Adrenal gland (tissue), 9 donors: ENCODE measurements at regions not wholly inside any gene's neighbourhood (a gene's known extent, or its start where the extent isn't known, plus 50 kb on each side); places are given as distances from the start of the nearest gene placed in this dataset.
"Not testable (repeated sequence)": the region's sequence is repeated elsewhere in the genome, so short reads cannot be mapped to it uniquely, and the experiment has no call there.

Experiments used
- DNase-seq, 7 donors: peaks; one replicate each; pipeline ENCODE4 v3.0.0-alpha.2; 2019 to 2020
- H3K27ac ChIP-seq, 5 donors: fragments of 200-600 bp; sonication (generic) in 4 of 5; 1 replicate in 3 of 5; 2 replicates in 2 of 5; pipeline versions ENCODE4 v1.5.1 to v1.8.0; 2016 to 2020; ENCODE audit warnings: mild to moderate bottlenecking in 1 of 5
- H3K27me3 ChIP-seq: fragments of 200-600 bp; 2 replicates; pipeline ENCODE4 v1.8.0; 2021
- H3K36me3 ChIP-seq, 2 donors: fragments of 200-600 bp; replicated peaks in 1 of 2; 1 replicate in 1 of 2; 2 replicates in 1 of 2; pipeline versions ENCODE4 v1.5.1 to v1.8.0; 2018 to 2022
- H3K4me1 ChIP-seq, 2 donors: fragments of 200-600 bp; replicated peaks in 1 of 2; 1 replicate in 1 of 2; 2 replicates in 1 of 2; pipeline versions ENCODE4 v1.5.1 to v1.8.0; 2018 to 2021
- H3K4me3 ChIP-seq, 4 donors: fragments of 200-600 bp; sonication (generic) in 3 of 4; one replicate each; pipeline ENCODE4 v1.5.1; 2016 to 2018
- H3K9me3 ChIP-seq, 3 donors: fragments of 200-600 bp; sonication (generic) in 1 of 3; replicated peaks in 1 of 3; 1 replicate in 2 of 3; 2 replicates in 1 of 3; pipeline versions ENCODE4 v1.5.1 to v1.8.0; 2016 to 2021
- POLR2A ChIP-seq, 2 donors: fragments of 450-650 bp; IDR thresholded peaks; one replicate each; pipeline ENCODE4 v1.6.1; 2017; ENCODE audit warnings: antibody characterized with exemption in 2 of 2, mild to moderate bottlenecking in 2 of 2, moderate library complexity in 1 of 2
- WGBS, 4 donors: extraction: QIAGEN DNeasy Blood & Tissue Kit in 2 of 4; methylation state at CpG; one replicate each; pipeline versions ENCODE4 v1.1.5 to v1.1.7; 2013 to 2017; 5-methylcytosine and 5-hydroxymethylcytosine counted together
- intact Hi-C, 2 donors: fragments of 100-400 bp; cut with DNase I; formaldehyde crosslinking; loops; one replicate each; pipeline versions ENCODE4 v1.14.1 to v1.15.0; 2022 to 2023
- TF ChIP-seq, protein P1 (sequence below), 6 experiments: fragments of 450-650 bp in 4 of 6; fragments of 200-600 bp in 2 of 6; sonication (generic) in 1 of 6; IDR thresholded peaks; 1 replicate in 5 of 6; 2 replicates in 1 of 6; pipeline versions ENCODE4 v1.5.1 to v1.8.0; 2016 to 2021; ENCODE audit warnings: antibody characterized with exemption in 6 of 6, mild to moderate bottlenecking in 2 of 6, moderate library complexity in 1 of 6
- donor health status: healthy with polysubstance abuse.
- donor health status: Bipolar disorder and iron deficiency.
- donor health status: DM: yes; HTN: yes; CAD: no.
- donor health status: DM: no; HTN: no; CAD: no.
- donor health status: DM: no; HTN: no; CAD: no.

GRCh38 chr3:106530367-106530766, 661.6 kb upstream of the CBLB start:
- no peak for TF ChIP-seq POLR2A (IDR thresholded peaks at IDR 0.05)
- TF ChIP-seq, protein P1, sequence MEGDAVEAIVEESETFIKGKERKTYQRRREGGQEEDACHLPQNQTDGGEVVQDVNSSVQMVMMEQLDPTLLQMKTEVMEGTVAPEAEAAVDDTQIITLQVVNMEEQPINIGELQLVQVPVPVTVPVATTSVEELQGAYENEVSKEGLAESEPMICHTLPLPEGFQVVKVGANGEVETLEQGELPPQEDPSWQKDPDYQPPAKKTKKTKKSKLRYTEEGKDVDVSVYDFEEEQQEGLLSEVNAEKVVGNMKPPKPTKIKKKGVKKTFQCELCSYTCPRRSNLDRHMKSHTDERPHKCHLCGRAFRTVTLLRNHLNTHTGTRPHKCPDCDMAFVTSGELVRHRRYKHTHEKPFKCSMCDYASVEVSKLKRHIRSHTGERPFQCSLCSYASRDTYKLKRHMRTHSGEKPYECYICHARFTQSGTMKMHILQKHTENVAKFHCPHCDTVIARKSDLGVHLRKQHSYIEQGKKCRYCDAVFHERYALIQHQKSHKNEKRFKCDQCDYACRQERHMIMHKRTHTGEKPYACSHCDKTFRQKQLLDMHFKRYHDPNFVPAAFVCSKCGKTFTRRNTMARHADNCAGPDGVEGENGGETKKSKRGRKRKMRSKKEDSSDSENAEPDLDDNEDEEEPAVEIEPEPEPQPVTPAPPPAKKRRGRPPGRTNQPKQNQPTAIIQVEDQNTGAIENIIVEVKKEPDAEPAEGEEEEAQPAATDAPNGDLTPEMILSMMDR (IDR thresholded peaks at IDR 0.05): no peak
- DNase-seq: no peak
- intact Hi-C loops: no loop called here
- H3K4me1 ChIP-seq: no peaks in the 10 kb centered on the region
- no peak overlapping the region for H3K4me3 ChIP-seq
- H3K27me3 ChIP-seq: no peaks in the 10 kb centered on the region
- 70 to 85% (median 79%) methylated on average over 1 of the region's 1 CpG for WGBS, 4 donors
- H3K36me3 ChIP-seq: no peaks in the 10 kb centered on the region
- H3K27ac ChIP-seq: no peak overlapping the region
- no peaks in the 10 kb centered on the region for H3K9me3 ChIP-seq

- H3K27ac ChIP-seq, H3K27me3 ChIP-seq, H3K36me3 ChIP-seq, DNase-seq, H3K4me1 ChIP-seq, intact Hi-C loops, H3K9me3 ChIP-seq, H3K4me3 ChIP-seq: not testable (repeated sequence)
- WGBS, 4 donors: 76 to 82% (median 81%) methylated on average over 5 of the region's 5 CpGs
These were observed 663.0 kb upstream of the CBLB start for GRCh38 chr3:106531771-106532329.

DNA sequence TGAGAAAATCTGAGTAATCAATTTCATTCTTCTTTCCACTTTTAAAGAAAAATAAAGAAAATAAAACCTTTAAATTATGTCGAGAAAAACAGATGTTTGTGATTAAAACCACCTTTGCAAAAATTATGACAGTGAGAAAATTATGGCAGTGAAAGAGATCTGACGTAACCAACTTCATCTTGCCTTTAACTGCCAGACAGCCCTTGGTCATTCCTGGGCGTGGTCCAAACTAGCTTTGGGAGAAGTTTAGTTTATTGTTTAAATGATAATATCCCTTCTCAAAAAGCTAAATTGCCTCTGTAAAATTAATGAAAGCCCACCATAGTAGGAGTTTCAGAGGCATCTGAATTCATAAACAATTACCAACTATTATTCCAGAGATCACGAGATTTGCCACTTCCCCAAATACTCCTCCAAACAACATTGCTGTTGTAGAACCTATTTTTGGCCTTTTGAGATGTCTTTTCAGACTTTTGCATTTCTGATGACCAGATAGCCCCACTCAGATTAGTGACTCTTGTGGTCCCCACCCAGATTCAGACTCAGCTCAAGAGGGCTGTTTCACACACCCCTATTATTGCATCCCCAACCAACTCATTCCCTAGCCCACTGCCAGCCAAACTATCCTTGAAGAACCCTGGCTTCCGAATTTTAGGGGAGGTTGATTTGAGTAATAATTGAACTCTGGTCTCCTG, 664.4 kb upstream of the CBLB start:
- Histone ChIP-seq H3K9me3 (no peaks in the 10 kb centered on the region), H3K4me1 (no peaks in the 10 kb centered on the region), H3K36me3 (no peaks in the 10 kb centered on the region), H3K4me3 (no peak overlapping the region), H3K27ac (no peak overlapping the region), H3K27me3 (no peaks in the 10 kb centered on the region)
- intact Hi-C loops: no loop called here
- WGBS, 4 donors: 63 to 74% (median 71%) methylated on average over 5 of the region's 5 CpGs
- DNase-seq: no peak
- TF ChIP-seq POLR2A (IDR thresholded peaks at IDR 0.05): no peak
- TF ChIP-seq, protein P1 (IDR thresholded peaks at IDR 0.05): no peak

- no peak for DNase-seq
- intact Hi-C loops: no loop called here
- Histone ChIP-seq H3K4me1 (no peaks in the 10 kb centered on the region), H3K4me3 (no peak overlapping the region), H3K36me3 (no peaks in the 10 kb centered on the region), H3K9me3 (no peaks in the 10 kb centered on the region), H3K27ac (no peak overlapping the region), H3K27me3 (no peaks in the 10 kb centered on the region)
- TF ChIP-seq, protein P1 (IDR thresholded peaks at IDR 0.05): no peak
- no peak for TF ChIP-seq POLR2A (IDR thresholded peaks at IDR 0.05)
These were observed 665.0 kb upstream of the CBLB start for GRCh38 chr3:106533788-106534160.

GRCh38 chr3:106534206-106534605, 665.4 kb upstream of the CBLB start:
- no peaks in the 10 kb centered on the region for H3K36me3 ChIP-seq
- WGBS, 4 donors: 86 to 91% (median 91%) methylated on average over 7 to 9 of the region's 9 CpGs
- H3K27me3 ChIP-seq: no peaks in the 10 kb centered on the region
- intact Hi-C loops: no loop called here
- H3K9me3 ChIP-seq: no peaks in the 10 kb centered on the region
- no peak for DNase-seq
- H3K4me1 ChIP-seq: no peaks in the 10 kb centered on the region
- H3K27ac ChIP-seq: no peak overlapping the region
- no peak overlapping the region for H3K4me3 ChIP-seq
- TF ChIP-seq POLR2A (IDR thresholded peaks at IDR 0.05): no peak
- TF ChIP-seq, protein P1 (IDR thresholded peaks at IDR 0.05): no peak
